Activated naive CD4-positive, alpha-beta T cell treated with anti-CD3 and anti-CD28 coated beads, Interleukin-2, amount 50 U/mL, for 24 hours (primary cell): ENCODE measurements at regions not wholly inside any gene's neighbourhood (a gene's known extent, or its start where the extent isn't known, plus 50 kb on each side); places are given as distances from the start of the nearest gene placed in this dataset.

Source experiments
- H3K27ac Mint-ChIP-seq: one replicate; pipeline ENCODE4 v1.8.0; 2021; ENCODE audit warnings: mild to moderate bottlenecking, mixed read lengths
- H3K27me3 Mint-ChIP-seq: one replicate; pipeline ENCODE4 v1.8.0; 2021; ENCODE audit warnings: mixed read lengths
- H3K36me3 Mint-ChIP-seq: one replicate; pipeline ENCODE4 v1.8.0; 2021; ENCODE audit warnings: mixed read lengths
- H3K4me1 Mint-ChIP-seq: one replicate; pipeline ENCODE4 v1.8.0; 2021; ENCODE audit warnings: mixed read lengths
- H3K4me3 Mint-ChIP-seq: one replicate; pipeline ENCODE4 v1.8.0; 2021; ENCODE audit warnings: mild to moderate bottlenecking, mixed read lengths
- H3K9me3 Mint-ChIP-seq: one replicate; pipeline ENCODE4 v1.8.0; 2021; ENCODE audit warnings: mixed read lengths

DNA sequence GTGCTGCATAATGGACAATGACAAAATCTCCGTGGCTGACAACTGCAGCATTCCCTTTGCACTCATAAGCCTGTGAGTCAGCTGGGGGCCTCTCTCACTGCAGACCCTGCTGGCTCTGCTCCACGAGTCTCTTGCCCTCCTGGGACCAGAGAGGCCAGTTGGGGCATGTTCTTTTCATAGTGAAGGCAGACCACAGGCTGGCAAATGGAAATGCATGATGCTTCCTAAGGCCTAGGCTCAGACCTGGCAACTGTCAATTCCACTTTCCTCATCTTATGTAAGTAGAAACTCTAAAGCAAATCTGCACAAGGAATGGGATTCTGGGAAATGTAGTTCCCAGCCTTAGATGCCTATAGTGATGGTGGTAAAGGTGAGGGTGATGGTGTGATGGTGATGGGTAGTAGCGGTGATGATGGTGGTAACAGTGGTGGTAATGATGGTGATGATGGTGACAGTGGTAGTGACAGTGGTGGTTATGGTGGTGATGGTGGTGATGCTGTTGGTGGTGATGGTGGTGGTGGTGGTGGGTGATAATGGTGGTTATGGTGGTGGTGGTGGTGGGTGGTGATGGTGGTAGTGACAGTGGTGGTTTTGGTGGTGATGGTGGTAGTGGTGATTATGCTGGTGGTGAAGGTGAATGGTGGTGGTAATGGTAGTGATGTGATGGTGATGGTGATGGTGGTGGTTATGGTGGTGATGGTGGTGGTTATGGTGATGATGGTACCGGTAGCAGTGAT is 185.8 kb upstream of the ARL4C start:
- H3K4me3 Mint-ChIP-seq = no peak overlapping the region
- no peaks in the 10 kb centered on the region for H3K9me3 Mint-ChIP-seq
- H3K27ac Mint-ChIP-seq = no peak overlapping the region
- no peaks in the 10 kb centered on the region for H3K4me1 Mint-ChIP-seq
- no peaks in the 10 kb centered on the region for H3K36me3 Mint-ChIP-seq
- H3K27me3 Mint-ChIP-seq = no peaks in the 10 kb centered on the region

DNA sequence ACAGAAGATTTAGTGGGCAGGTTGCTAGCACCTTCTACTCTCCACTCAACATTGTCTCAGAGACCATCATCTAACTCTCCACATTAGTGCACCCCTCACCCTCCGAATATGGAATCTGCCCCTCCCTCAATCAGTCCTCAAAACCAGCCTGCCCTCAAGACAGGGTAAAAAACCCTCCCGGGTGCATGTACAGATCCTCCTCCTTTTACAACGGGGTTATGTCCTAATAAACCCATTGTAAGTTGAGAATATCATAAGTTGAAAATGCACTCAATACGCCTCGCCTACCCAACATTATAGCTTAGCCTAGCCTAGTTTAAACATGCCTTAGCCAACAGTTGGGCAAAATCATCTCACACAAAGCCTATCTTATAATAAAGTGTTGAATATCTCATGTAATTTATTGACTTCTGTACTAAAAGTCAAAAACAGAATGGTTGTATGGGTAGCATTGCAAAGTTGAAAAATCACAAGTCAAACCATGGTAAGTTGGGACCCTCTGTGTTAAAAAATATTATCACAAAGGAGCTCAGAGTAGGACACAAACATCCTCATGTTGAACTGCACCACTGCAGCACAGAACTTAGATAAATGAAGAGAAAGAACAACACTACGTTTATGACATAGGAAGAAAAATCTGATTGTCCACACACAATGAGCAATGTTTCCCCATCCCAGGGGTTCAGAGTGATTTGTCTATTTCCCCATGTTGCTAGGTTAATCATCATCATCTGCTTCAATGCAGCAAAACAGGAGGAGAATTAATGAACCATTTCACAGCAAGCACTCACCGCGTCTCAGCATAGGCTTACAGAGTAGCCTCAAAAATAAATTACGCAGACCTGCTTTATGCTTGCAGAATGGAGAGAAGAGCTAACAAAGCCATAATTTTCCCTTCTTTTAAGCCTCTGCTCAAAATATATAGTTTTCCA is 184.1 kb upstream of the ARL4C start:
- no peak overlapping the region for H3K4me3 Mint-ChIP-seq
- no peaks in the 10 kb centered on the region for H3K9me3 Mint-ChIP-seq
- no peaks in the 10 kb centered on the region for H3K4me1 Mint-ChIP-seq
- H3K36me3 Mint-ChIP-seq = no peaks in the 10 kb centered on the region
- no peak overlapping the region for H3K27ac Mint-ChIP-seq
- H3K27me3 Mint-ChIP-seq = no peaks in the 10 kb centered on the region

DNA sequence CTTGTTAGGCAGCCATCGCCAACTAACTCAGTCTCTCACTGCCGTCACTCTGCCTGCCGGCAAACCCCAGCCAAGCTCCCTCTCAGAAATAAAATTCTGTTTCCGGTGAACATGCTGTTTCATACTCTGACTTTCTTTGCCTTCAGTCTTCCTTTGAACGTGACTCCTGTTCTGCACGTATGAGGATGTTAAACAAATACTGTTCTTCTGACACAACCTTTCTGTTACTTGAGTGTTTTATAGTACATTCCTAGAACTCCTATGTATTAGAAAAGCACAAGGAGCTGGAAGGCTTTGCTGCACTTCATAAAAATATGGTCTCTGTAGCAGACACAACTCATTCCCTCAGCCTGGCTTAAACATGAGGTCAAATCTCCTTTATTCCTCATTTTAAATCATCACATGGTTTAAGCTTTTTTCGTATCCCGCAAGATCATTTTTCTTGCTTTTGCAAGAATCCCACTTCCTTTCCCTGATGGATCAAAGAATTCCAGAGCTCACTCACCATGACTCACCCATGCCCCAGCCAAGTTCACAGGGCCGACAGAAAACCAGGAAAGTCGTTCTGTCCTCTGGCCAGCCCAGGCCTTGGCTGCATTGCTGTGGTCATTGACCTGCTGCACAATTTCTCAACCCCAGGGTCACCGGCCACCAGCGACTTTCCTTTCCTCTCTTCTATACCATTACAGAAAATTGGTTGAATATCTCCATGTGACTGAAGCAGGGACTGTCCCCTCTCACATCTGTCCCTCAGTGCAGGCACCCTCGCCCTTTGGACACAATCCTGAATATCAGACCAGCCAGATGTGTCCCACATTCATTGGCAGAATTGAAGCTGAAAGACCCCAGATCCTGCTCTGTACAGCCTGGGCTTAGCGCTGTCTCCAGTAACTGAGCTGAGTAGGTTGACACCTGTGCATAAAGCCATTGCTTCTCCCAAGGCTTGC is 183.1 kb upstream of the ARL4C start:
- H3K4me1 Mint-ChIP-seq = no peaks in the 10 kb centered on the region
- H3K9me3 Mint-ChIP-seq = no peaks in the 10 kb centered on the region
- H3K27ac Mint-ChIP-seq = no peak overlapping the region
- no peaks in the 10 kb centered on the region for H3K27me3 Mint-ChIP-seq
- no peak overlapping the region for H3K4me3 Mint-ChIP-seq
- no peaks in the 10 kb centered on the region for H3K36me3 Mint-ChIP-seq

DNA sequence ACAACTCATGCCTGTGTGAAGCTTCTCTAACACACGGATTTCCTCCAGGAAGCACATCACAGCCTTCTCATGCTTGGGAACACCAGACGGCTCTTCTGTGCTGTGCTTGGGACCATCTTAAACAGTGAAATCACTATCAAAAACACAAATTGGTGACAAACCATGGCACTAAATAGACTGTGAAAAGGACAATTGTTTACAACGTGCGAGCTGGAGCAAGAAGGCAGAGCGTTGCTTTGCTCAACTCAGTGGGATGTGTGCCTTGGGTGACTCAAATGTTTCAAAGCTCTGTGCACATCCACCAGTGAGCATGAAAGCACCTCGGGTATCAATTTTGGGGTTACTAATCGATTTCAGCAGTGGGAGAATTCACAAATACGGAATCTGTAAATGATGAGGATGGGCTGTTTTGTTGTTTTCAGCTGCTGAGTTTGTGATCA is 182.4 kb upstream of the ARL4C start:
- no peaks in the 10 kb centered on the region for H3K36me3 Mint-ChIP-seq
- no peaks in the 10 kb centered on the region for H3K9me3 Mint-ChIP-seq
- H3K4me3 Mint-ChIP-seq = no peak overlapping the region
- no peaks in the 10 kb centered on the region for H3K4me1 Mint-ChIP-seq
- no peaks in the 10 kb centered on the region for H3K27me3 Mint-ChIP-seq
- H3K27ac Mint-ChIP-seq = no peak overlapping the region

DNA sequence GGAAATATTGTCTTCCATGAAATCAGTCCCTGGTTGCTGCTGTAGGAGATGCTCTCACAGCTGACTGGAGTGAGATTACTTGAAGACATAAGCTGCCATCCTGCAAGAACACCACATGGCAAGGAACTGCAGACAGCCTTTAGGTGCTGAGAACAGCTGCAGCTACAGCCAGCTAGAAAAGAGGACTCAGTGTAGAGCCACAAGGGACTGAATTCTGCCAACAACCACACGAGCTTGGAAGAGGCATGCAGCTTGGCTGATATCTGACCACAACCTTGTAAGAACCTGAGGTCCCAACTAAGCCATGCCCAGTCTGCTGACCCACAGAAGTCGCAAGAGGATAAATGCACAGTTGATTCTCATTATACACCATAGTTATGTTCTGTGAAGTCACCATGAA is 181.8 kb upstream of the ARL4C start:
- Mint-ChIP-seq H3K4me1 (no peaks in the 10 kb centered on the region), H3K27ac (no peak overlapping the region), H3K9me3 (no peaks in the 10 kb centered on the region), H3K36me3 (no peaks in the 10 kb centered on the region), H3K4me3 (no peak overlapping the region), H3K27me3 (no peaks in the 10 kb centered on the region)

DNA sequence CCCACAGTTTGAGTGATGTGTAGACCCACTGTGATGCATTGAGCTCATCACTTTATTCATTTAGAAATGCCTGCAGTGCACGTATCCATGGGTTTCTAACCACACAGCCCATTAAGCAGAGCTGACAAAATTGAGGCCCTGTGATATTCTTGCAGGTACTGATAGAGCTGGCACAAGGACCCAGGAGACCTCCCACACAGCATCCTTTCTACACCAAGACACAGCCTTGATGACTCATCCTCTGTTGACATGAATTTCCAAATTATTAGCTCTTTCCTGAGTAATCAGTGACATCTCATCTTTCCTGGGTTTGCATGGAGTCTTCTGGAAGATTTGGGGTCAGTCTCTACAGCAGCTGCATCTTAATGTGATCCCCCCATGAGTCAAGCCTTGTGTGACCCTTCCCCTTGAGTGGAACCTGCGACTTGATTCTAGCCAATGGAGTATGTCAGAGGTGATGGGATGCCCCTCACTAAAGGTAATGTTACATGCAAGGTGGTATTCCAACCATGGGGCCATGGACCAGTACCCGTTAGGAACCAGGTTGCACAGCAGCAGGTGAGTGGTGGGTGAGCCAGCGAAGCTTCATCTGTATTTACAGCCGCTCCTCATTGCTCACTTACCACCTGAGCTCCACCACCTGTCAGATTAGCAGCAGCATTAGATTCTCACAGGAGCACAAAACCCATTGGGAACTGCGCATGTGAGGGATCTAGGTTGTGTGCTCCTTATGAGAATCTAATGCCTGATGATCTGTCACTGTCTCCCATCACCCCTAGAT is 181.1 kb upstream of the ARL4C start:
- H3K9me3 Mint-ChIP-seq = no peaks in the 10 kb centered on the region
- H3K27ac Mint-ChIP-seq = no peak overlapping the region
- no peaks in the 10 kb centered on the region for H3K27me3 Mint-ChIP-seq
- no peaks in the 10 kb centered on the region for H3K36me3 Mint-ChIP-seq
- H3K4me1 Mint-ChIP-seq = no peaks in the 10 kb centered on the region
- no peak overlapping the region for H3K4me3 Mint-ChIP-seq

DNA sequence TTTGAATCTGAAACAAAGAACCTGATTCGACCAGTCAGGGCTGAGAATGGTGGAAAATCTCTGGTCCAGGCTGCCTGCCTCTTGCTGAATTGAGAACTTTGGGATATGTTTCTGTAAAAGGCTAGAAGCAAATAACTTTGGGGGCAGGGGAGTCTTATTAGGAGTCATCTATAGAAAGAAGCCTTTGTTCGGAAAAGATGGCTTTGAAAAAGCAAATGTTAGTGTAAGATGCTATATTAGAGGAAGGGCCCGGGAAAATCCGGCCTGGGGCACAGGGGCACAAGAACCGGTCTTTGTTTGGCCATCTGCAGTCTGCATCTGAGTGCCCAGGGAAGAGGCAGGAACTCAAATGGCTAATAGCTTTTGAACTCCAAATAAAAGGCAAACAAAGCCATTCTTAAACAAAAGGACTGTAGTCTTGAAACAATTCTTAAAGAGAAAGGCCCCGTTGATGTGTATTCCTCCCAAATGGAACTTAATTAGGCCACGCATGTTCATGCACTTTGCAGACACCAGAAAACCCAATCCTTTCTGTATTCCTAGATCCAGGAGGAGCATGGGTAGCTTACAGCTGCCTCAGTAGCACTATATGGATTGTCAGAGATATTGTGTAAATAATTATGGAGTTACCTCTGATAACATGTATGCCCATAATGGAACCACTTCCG is 180.0 kb upstream of the ARL4C start:
- Mint-ChIP-seq H3K9me3 (no peaks in the 10 kb centered on the region), H3K4me3 (no peak overlapping the region), H3K27me3 (no peaks in the 10 kb centered on the region), H3K4me1 (no peaks in the 10 kb centered on the region), H3K36me3 (no peaks in the 10 kb centered on the region), H3K27ac (no peak overlapping the region)

DNA sequence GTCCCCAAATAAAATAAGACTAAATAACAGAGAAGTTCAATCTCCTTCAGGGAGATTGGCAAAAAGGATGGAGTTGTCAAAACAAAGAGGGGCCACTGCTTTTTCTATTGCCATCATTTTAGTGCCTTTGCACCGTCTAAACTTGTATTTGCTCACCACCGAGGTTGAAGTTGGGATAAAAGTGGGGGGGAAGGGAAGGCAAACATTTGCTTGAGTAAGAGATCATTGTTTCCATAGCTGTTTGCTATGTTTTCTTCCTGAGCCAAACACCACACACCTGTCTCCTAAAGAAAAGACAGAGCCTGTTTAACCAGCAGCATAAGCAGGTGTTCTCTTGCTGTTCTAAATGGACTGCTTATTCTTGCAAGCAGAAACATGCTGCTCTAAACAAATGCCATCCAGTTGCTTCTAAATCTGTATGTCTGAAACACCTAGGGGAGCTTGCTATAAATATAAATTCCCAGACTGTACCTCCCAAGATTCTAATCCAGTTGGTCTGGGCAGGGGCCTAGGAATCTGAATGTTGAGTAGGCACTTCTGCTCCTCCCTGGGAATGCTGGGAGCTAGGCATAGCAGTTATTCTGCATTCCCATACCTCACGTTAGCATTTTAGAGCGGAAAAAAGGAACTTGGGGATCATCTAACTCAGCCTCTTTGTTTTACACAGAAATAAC is 179.4 kb upstream of the ARL4C start:
- Mint-ChIP-seq H3K36me3 (no peaks in the 10 kb centered on the region), H3K4me3 (no peak overlapping the region), H3K27me3 (peaks cover 2% of the 10 kb centered on the region), H3K4me1 (no peaks in the 10 kb centered on the region), H3K9me3 (no peaks in the 10 kb centered on the region), H3K27ac (no peak overlapping the region)

DNA sequence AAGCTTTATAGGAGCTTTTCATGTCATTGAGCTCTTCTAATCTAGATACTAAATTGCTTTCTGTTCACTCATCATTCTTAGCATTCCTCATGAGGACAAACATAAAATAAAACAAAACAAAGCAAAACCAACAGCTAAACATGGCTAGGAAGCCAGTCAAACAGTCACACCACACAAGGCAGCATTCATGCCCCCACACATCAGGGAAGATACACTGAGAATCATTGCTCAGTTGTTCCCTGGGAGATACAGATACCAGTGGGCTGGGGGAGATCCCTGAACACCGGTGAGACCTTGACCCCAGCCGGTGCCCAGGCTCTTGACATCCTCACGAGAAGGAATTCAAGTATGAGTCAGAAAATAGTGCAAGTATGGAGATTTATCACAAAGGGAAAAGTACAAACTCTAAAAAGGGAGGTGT is 177.9 kb upstream of the ARL4C start:
- Mint-ChIP-seq H3K36me3 (no peaks in the 10 kb centered on the region), H3K27me3 (peaks cover 2% of the 10 kb centered on the region), H3K27ac (no peak overlapping the region), H3K9me3 (no peaks in the 10 kb centered on the region), H3K4me1 (no peaks in the 10 kb centered on the region), H3K4me3 (no peak overlapping the region)

DNA sequence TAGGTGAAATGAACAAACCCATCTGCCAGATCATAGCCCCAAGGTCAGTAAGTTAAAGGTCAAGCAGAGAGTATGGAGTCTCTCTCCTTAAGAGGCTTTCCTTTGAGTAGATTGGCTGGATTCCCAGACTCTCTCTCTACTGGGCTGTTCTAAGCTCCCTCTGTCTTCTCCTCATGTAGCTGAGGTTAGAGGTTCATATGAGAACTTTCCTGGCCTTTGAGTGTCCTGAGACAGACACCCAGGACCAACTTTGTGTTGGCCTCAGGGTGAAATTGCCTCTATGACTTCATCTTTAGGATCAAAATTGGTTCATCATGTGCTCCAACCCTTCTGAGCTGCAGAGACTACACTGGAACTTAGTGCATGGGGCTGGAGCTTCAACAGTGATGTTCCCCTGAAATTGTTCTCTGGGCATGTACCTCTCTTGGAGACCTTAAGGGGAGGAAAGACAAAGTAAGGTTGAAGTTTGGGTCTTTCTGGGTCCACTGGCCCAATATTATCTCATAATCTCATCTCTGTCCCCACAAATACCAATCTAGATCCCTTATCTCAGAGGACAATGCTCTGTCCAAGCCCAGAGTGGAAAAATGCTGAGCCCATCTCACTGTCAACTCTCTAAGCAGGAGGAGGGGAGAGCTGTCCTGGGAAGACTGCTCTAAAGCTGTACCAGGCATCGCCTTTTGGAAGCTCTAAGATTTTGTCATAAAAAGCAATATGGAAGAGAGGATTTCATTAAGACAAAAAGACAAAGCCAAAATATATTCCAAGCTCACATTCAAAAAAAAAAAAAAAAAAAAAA is 177.3 kb upstream of the ARL4C start:
- no peaks in the 10 kb centered on the region for H3K4me1 Mint-ChIP-seq
- no peaks in the 10 kb centered on the region for H3K9me3 Mint-ChIP-seq
- peaks cover 2% of the 10 kb centered on the region for H3K27me3 Mint-ChIP-seq
- H3K36me3 Mint-ChIP-seq = no peaks in the 10 kb centered on the region
- H3K27ac Mint-ChIP-seq = no peak overlapping the region
- H3K4me3 Mint-ChIP-seq = no peak overlapping the region

DNA sequence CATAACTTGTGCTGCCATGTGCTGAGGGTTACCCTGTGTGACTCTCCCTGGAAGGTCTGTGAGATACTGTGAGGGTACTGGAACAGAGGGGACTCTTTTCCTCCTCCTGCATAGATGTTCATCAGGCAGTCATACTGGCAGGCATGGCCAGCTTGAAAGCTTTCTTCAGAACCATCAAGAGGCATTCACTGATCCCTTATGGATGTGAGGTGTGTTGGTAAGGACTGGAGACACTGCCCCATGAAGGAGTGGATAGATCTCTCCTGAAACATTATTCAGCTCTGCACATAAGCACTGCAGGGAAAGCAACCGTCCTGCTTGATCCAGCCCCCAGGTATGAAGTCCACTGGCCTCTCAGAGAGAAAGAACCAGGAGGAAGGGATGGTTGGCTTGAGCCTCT is 176.6 kb upstream of the ARL4C start:
- no peak overlapping the region for H3K27ac Mint-ChIP-seq

DNA sequence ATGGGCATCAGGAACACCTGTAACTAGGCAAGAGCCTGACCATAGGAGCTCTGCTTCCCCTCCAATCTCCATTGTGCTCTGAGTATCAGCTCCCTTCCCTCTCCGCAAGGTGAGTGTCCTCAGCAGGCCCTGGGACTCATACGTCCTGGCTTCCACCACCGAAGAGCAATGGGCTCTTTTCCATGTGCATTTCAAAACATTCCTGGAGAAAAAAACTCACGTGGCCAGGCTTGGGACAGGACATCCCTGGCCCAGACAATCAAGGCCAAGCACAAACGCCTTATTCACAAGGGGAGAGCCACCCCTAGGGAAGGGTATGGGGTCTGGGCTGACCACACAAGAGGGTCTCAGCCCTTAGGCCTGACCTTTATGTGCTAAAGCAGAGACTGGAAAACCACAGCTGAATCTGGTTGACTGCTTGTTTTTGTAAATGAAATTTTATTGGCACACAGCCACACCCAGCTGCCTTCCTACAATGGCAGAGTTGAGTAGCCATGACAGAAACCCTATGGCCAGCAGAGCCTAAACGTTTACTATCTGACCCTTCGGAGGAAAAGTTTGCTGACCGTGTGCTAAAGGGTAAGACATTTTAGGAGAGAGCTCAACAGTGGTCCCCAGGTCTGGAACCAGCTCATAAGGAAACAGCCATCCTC is 175.7 kb upstream of the ARL4C start:
- H3K4me1 Mint-ChIP-seq = no peaks in the 10 kb centered on the region
- no peaks in the 10 kb centered on the region for H3K36me3 Mint-ChIP-seq
- no peaks in the 10 kb centered on the region for H3K9me3 Mint-ChIP-seq
- H3K27ac Mint-ChIP-seq = no peak overlapping the region
- H3K4me3 Mint-ChIP-seq = no peak overlapping the region
- peaks cover 6% of the 10 kb centered on the region for H3K27me3 Mint-ChIP-seq

More for the DNA sequence above, 176.6 kb upstream of the ARL4C start:
- Mint-ChIP-seq H3K9me3 (no peaks in the 10 kb centered on the region), H3K27me3 (peaks cover 3% of the 10 kb centered on the region), H3K4me1 (no peaks in the 10 kb centered on the region), H3K36me3 (no peaks in the 10 kb centered on the region), H3K4me3 (no peak overlapping the region)

DNA sequence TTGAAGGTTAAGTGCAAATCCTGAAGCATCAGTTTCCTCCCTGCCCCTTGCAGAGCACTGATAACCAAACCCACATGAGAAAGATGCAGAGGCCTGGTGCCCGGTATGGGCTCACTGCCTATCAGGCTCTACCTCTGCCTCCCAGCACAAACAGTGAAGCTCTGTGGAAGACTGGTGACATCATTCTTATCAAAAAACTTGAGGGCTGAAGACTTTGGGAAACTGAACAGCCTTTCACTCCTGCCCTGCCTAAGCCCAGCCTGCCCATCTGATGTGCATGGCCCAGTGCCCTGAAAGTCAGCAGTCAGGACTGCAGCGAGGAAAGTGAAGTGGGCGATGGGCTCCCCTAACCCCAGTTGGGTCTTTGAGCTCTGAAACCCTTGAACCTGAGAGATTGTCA is 174.8 kb upstream of the ARL4C start:
- Mint-ChIP-seq H3K27me3 (peaks cover 10% of the 10 kb centered on the region), H3K4me1 (no peaks in the 10 kb centered on the region), H3K4me3 (no peak overlapping the region), H3K36me3 (no peaks in the 10 kb centered on the region), H3K9me3 (no peaks in the 10 kb centered on the region), H3K27ac (no peak overlapping the region)
